RWPE1 (cell line): ENCODE measurements at regions not wholly inside any gene's neighbourhood (a gene's known extent, or its start where the extent isn't known, plus 50 kb on each side); places are given as distances from the start of the nearest gene placed in this dataset.

ENCODE experiments used
- CTCF ChIA-PET: fragments of 350-600 bp; sonication (Branson Sonifier 250); formaldehyde crosslinking; extraction: SDS; loops from one replicate; lab custom pipeline; 2021; lab: Yijun Ruan, JAX
- POLR2A ChIA-PET: fragments of 400-600 bp; formaldehyde crosslinking; extraction: SDS; loops from one replicate; lab custom pipeline; 2020; ENCODE audit warnings: antibody characterized with exemption; ENCODE audit not compliant: low non-redundant PET; lab: Yijun Ruan, JAX
- DNase-seq: peaks from one replicate; pipeline ENCODE4 v3.0.0; 2012; ENCODE audit warnings: low spot score
- H3K27ac ChIP-seq: fragments of 450-650 bp; 2 replicates; pipeline ENCODE4 v1.5.1; 2017
- TF ChIP-seq, protein P1 (sequence below): fragments of 450-650 bp; conservative IDR thresholded peaks from 2 replicates; pipeline ENCODE4 v1.5.1; 2017; ENCODE audit warnings: low read depth, mild to moderate bottlenecking

DNA sequence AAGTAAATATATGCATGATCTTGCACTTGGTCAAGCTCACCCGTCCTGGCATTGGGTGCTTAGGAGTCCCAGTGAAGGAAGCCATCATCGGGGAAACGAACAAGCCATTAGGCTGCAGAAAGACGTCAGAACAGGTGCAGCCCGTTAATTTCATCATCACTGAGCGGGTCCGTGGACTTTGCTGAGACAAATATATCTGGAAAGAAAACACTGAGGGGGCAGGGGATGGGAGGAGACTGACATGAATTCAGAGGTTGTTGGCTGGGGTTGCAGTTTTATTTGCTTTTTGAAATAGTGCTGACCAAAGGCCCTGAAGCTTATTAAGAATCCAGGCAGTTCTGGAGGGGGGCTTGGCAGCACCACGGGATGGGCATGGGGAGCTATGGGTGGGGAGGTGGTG lies 207.2 kb downstream of the ENGASE start:
- TF ChIP-seq, protein P1, sequence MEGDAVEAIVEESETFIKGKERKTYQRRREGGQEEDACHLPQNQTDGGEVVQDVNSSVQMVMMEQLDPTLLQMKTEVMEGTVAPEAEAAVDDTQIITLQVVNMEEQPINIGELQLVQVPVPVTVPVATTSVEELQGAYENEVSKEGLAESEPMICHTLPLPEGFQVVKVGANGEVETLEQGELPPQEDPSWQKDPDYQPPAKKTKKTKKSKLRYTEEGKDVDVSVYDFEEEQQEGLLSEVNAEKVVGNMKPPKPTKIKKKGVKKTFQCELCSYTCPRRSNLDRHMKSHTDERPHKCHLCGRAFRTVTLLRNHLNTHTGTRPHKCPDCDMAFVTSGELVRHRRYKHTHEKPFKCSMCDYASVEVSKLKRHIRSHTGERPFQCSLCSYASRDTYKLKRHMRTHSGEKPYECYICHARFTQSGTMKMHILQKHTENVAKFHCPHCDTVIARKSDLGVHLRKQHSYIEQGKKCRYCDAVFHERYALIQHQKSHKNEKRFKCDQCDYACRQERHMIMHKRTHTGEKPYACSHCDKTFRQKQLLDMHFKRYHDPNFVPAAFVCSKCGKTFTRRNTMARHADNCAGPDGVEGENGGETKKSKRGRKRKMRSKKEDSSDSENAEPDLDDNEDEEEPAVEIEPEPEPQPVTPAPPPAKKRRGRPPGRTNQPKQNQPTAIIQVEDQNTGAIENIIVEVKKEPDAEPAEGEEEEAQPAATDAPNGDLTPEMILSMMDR: no peak
- ChIA-PET POLR2A (no interaction called here), CTCF (interaction anchor here (0.6 kb wide), 1 partner anchor 372 kb away, joined by 4 read pairs; no protein-coding TSS in a partner anchor)
- DNase-seq: no peak
- H3K27ac ChIP-seq: no peak overlapping the region

DNA sequence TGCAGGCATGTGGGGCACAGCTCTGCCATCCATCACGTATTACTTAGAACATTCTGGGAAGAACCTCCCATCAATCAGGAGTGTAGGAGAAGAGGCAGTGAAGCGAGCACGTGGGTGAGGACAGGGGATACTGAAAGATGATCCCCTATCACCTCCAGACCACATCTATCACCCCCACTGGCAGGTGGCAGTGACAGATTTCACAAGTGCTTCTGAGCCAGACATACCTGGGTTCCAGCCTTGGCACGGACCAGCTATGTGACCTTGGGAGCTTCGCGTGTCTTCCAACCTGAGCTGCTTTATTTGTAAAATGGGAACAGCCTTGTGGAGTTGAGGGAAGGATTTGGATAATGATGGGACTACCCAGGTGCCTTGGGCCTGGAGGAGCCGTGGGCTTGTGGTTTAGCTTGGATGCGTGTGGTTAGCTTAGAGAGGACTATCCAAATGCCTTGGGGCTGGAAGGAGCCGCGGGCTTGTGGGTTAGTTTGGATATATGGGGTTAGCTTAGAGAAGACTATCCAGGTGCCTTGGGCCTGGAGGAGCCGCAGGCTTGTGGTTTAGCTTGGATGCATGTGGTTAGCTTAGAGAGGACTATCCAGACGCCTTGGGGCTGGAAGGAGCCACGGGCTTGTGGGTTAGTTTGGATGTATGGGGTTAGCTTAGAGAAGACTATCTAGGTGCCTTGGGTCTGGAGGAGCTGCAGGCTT lies 206.4 kb downstream of the ENGASE start:
- TF ChIP-seq, protein P1: no peak
- no peak overlapping the region for H3K27ac ChIP-seq
- CTCF ChIA-PET: interaction anchor here (0.6 kb wide), 1 partner anchor 373 kb away, joined by 4 read pairs; no protein-coding TSS in a partner anchor
- no peak for DNase-seq
- POLR2A ChIA-PET: no interaction called here

DNA sequence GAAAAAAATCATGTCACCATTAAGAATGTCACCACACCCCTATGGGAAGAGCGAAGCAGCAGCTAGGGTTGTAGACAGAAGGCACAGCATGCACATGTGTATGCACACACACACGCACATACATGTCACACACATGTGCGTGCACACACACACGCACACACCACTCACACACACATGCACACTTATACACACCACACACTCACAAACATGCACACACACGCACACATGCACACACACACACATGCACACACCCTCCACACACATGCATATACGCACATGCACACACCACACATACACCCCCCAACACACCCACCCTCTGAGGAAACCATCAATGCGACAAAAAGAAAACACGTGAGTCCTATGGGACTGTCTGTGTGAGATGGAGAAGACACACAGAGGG lies 205.4 kb downstream of the ENGASE start:
- no peak for DNase-seq
- H3K27ac ChIP-seq: no peak overlapping the region
- TF ChIP-seq, protein P1: no peak
- CTCF ChIA-PET: interaction anchor here (0.5 kb wide), 1 partner anchor 112 kb away, joined by 4 read pairs; no protein-coding TSS in a partner anchor
- POLR2A ChIA-PET: no interaction called here

DNA sequence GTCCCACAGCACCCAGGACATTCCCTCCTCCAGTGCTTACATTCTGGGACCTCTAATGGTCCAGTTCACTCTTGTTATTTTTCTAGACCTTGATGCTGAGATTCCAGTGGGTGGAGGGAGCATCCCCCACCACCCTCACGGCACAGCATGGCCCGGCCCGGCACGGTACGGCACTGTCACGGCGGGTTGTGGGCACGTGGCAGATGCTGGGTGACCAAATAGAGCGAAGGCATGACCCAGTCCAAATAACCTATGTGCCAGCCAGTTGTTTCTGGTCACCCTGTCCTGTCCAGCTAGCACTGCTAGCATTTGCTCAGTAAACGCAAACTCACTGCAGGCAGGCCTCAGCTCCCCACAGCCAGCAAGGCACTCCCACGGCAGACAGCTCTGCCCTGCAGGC lies 204.7 kb downstream of the ENGASE start:
- H3K27ac ChIP-seq: no peak overlapping the region
- no peak for DNase-seq
- ChIA-PET POLR2A (no interaction called here), CTCF (interaction anchor here (0.5 kb wide), 1 partner anchor 112 kb away, joined by 4 read pairs; no protein-coding TSS in a partner anchor)
- TF ChIP-seq, protein P1: no peak

DNA sequence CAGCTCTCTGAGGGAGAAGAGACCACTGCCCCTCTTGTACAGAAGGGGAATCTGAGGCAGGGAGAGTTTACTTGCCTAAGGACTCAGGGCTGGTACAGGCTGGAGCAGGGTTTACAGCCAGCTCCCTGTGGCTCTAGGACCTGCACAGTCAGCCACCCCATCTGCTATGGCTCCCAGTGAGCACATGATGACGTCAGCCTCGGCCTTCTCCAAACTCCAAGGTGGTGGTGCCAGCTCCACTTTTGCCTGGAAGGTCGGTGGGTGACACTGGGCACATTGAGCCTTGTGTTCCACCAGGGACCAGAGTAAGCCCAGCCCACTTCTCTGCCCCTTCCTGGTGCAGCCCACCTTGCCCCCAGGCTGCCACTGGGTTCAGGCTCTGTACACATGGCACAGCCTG lies 202.2 kb downstream of the ENGASE start:
- DNase-seq: no peak
- POLR2A ChIA-PET: no interaction called here
- H3K27ac ChIP-seq: no peak overlapping the region
- TF ChIP-seq, protein P1: no peak
- CTCF ChIA-PET: interaction anchor here (0.6 kb wide), 1 partner anchor 25 kb away, joined by 4 read pairs; no protein-coding TSS in a partner anchor

DNA sequence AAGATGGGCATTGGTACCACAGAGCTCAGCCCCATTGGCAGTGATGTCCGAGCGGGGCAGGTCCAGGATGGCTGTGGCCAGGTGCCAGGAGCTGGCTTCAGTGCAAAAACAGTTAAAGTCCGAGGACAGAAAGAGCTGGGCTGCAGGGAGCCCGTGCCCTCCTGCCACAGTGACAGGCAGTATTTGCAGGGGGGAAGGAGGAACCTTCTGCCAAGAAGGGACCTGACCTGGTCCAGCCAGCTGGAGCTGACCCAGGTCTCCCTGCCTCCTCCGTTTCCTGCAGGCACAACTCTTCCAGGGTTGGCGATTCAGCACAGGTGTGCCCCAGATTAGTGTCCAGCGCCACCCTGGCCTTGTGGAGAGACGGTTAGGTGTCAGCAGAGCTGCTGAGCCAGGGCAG lies 199.0 kb downstream of the ENGASE start:
- ChIA-PET CTCF (interaction anchor here (0.5 to 0.7 kb wide), 2 partner anchors 118 to 382 kb away, joined by 3 read pairs; no protein-coding TSS in a partner anchor), POLR2A (no interaction called here)
- no peak for DNase-seq
- TF ChIP-seq, protein P1: no peak
- H3K27ac ChIP-seq: no peak overlapping the region
